ENCODE measurements at regions not wholly inside any gene's neighbourhood (a gene's known extent, or its start where the extent isn't known, plus 50 kb on each side); places are given as distances from the start of the nearest gene placed in this dataset.

DNA sequence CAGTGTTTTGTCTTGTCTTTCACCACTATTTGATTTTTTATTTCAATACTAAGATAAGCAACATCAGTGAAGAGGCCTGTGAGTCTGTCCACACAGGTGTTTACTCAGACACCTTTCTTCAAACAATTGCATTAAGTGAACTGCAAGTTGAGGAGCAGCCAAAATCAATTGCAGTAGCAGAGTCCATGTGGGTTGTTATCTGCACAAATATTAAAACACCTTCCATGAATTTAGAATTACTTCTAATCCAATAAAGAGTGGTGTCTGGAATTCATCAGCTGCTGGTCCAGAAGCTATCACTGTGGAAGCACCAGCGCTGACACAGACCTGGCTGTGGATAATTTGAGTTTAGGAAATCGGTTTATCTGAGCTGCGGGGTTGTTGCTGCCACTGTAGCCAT is 83.5 kb upstream of the FAT3 start:
- DNase-seq: no peak
- no peaks in the 10 kb centered on the region for H3K36me3 Mint-ChIP-seq (ENCODE audit: low read depth)
- TF ChIP-seq, protein P1, sequence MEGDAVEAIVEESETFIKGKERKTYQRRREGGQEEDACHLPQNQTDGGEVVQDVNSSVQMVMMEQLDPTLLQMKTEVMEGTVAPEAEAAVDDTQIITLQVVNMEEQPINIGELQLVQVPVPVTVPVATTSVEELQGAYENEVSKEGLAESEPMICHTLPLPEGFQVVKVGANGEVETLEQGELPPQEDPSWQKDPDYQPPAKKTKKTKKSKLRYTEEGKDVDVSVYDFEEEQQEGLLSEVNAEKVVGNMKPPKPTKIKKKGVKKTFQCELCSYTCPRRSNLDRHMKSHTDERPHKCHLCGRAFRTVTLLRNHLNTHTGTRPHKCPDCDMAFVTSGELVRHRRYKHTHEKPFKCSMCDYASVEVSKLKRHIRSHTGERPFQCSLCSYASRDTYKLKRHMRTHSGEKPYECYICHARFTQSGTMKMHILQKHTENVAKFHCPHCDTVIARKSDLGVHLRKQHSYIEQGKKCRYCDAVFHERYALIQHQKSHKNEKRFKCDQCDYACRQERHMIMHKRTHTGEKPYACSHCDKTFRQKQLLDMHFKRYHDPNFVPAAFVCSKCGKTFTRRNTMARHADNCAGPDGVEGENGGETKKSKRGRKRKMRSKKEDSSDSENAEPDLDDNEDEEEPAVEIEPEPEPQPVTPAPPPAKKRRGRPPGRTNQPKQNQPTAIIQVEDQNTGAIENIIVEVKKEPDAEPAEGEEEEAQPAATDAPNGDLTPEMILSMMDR (IDR thresholded peaks at IDR 0.05): no peak
- no peak overlapping the region for H3K27ac Mint-ChIP-seq
- H3K4me3 Mint-ChIP-seq: no peak overlapping the region
- H3K9me3 Mint-ChIP-seq: no peaks in the 10 kb centered on the region
- H3K4me1 Mint-ChIP-seq: no peaks in the 10 kb centered on the region
- no peaks in the 10 kb centered on the region for H3K27me3 Mint-ChIP-seq (ENCODE audit: low read depth, poor library complexity)

DNA sequence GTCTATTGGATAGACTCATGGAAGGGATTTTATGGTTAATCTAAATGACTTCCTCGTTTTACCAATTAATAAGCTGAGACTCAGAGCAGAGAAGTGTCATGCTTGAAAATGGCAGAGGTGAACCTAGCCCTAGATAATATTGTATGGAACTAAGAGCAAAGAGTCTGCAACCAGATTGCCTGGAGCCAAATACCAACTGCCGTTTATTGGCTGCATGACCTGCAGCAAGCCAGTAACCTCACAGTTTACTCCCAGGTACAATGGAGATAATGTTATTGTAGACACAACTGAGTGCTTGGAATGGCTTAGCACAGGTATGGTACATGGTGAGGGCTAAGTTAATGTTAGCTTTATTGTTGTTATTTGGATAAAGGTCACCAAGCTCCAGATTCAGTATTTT is 84.6 kb upstream of the FAT3 start:
- H3K27me3 Mint-ChIP-seq (ENCODE audit: low read depth, poor library complexity): no peaks in the 10 kb centered on the region

GRCh38 chr11:92138296-92138695 is 86.3 kb upstream of the FAT3 start:
- H3K27ac Mint-ChIP-seq: no peak overlapping the region
- TF ChIP-seq, protein P1 (IDR thresholded peaks at IDR 0.05): no peak
- no peaks in the 10 kb centered on the region for H3K4me1 Mint-ChIP-seq
- H3K27me3 Mint-ChIP-seq (ENCODE audit: low read depth, poor library complexity): no peaks in the 10 kb centered on the region
- DNase-seq: no peak
- H3K36me3 Mint-ChIP-seq (ENCODE audit: low read depth): no peaks in the 10 kb centered on the region
- H3K9me3 Mint-ChIP-seq: no peaks in the 10 kb centered on the region
- H3K4me3 Mint-ChIP-seq: no peak overlapping the region

More for the DNA sequence above, 84.6 kb upstream of the FAT3 start:
- TF ChIP-seq, protein P1 (IDR thresholded peaks at IDR 0.05): no peak
- DNase-seq: no peak
- Mint-ChIP-seq H3K4me1 (no peaks in the 10 kb centered on the region), H3K4me3 (no peak overlapping the region), H3K27ac (no peak overlapping the region), H3K9me3 (no peaks in the 10 kb centered on the region), H3K36me3 (ENCODE audit: low read depth) (no peaks in the 10 kb centered on the region)

GRCh38 chr11:92137747-92138146 is 86.9 kb upstream of the FAT3 start:
- H3K27me3 Mint-ChIP-seq (ENCODE audit: low read depth, poor library complexity): no peaks in the 10 kb centered on the region
- no peaks in the 10 kb centered on the region for H3K36me3 Mint-ChIP-seq (ENCODE audit: low read depth)
- no peak overlapping the region for H3K27ac Mint-ChIP-seq
- no peaks in the 10 kb centered on the region for H3K9me3 Mint-ChIP-seq
- TF ChIP-seq, protein P1 (IDR thresholded peaks at IDR 0.05): no peak
- no peaks in the 10 kb centered on the region for H3K4me1 Mint-ChIP-seq
- H3K4me3 Mint-ChIP-seq: no peak overlapping the region
- DNase-seq: no peak

DNA sequence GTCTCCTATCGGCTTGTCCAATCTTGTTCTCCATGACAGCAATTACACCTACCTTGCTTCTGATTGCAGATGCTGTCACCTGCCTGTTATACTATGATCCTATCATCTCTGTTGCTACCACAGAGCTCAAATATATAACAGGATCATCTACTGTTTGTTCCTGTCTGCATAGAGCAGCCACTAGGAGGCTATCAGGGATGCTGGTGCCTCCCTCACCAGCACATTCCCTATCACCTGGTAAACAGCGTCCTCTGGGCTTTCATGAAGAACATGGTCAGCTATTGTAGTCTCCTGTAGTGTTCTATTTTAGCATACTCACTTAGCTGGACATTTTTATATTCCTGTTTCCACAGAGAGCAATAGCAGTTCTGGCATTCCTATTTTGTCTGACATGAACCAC is 87.8 kb upstream of the FAT3 start:
- DNase-seq: no peak
- H3K9me3 Mint-ChIP-seq: no peaks in the 10 kb centered on the region
- no peak overlapping the region for H3K4me3 Mint-ChIP-seq
- H3K27ac Mint-ChIP-seq: no peak overlapping the region
- H3K27me3 Mint-ChIP-seq (ENCODE audit: low read depth, poor library complexity): no peaks in the 10 kb centered on the region
- no peaks in the 10 kb centered on the region for H3K4me1 Mint-ChIP-seq
- H3K36me3 Mint-ChIP-seq (ENCODE audit: low read depth): no peaks in the 10 kb centered on the region
- TF ChIP-seq, protein P1 (IDR thresholded peaks at IDR 0.05): no peak

DNA sequence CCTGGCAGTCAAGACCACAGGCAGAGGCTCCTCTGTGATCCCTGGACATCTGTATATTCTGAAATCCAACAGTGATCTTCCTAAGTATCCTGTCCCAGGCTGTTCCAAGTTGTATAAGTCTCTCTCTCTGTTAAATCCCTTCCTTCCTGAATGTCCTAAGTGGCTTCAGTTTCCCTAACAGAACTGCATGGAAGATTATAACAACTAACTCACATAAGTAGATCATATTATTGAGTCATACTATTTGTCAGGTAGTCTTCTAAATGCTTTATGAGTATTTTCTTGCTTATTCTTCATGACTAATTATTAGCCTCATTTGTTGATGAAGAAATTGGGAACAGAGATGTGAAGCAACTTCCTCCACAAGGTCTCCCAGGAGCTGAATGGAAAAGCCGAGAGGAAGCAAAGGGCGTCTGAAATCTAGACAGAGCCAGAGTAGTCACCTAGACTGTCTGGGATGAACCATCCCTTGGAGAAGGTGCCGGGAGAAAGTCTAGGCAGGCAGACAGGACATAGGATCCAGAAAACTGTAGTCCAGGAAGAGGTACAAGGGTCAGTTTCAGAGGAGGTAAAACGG is 93.2 kb upstream of the FAT3 start:
- Mint-ChIP-seq H3K36me3 (ENCODE audit: low read depth) (no peaks in the 10 kb centered on the region), H3K4me1 (no peaks in the 10 kb centered on the region), H3K27ac (no peak overlapping the region), H3K27me3 (ENCODE audit: low read depth, poor library complexity) (peaks cover 4% of the 10 kb centered on the region), H3K9me3 (no peaks in the 10 kb centered on the region), H3K4me3 (no peak overlapping the region)
- no peak for DNase-seq
- TF ChIP-seq, protein P1 (IDR thresholded peaks at IDR 0.05): no peak

Data from nephron progenitor cell (in vitro differentiated cells).